AG09309 (cell line): ENCODE measurements at regions not wholly inside any gene's neighbourhood (a gene's known extent, or its start where the extent isn't known, plus 50 kb on each side); places are given as distances from the start of the nearest gene placed in this dataset.

Source experiments
- DNase-seq: peaks from one replicate; pipeline ENCODE4 v3.0.0-alpha.2; 2010; ENCODE audit warnings: low read depth
- H3K4me3 ChIP-seq: 2 replicates; pipeline ENCODE4 v1.5.1; 2011; ENCODE audit warnings: mild to moderate bottlenecking, low read depth, low read length, moderate library complexity; ENCODE audit not compliant: control insufficient read depth
- TF ChIP-seq, protein P1 (sequence below): IDR thresholded peaks from 2 replicates; pipeline ENCODE4 v1.5.1; 2011; ENCODE audit warnings: mild to moderate bottlenecking, low read depth, low read length, inconsistent platforms; ENCODE audit not compliant: insufficient read depth, control insufficient read depth; ENCODE audit errors: missing control alignments

DNA sequence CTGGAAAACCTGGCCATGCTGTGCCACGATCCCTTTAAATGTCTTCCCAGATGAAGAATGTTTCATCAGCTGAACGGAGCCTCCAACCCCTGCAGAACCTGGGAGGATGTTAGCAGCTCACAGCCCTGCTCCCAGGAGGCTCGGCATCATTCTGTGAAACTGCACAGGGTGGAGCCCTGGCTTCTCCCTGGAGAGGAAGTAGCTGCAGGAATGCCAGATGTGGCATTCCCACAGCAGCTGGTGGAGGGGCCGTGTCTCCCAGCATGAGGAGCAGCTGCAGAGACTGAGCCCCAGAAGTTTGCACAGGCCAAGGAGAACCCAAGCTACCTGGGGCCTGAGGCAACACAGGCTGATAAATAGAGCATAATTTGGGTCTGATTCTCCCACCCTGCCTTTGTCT lies 165.8 kb upstream of the MAP3K1 start:
- no peak overlapping the region for H3K4me3 ChIP-seq
- no peak for DNase-seq
- TF ChIP-seq, protein P1, sequence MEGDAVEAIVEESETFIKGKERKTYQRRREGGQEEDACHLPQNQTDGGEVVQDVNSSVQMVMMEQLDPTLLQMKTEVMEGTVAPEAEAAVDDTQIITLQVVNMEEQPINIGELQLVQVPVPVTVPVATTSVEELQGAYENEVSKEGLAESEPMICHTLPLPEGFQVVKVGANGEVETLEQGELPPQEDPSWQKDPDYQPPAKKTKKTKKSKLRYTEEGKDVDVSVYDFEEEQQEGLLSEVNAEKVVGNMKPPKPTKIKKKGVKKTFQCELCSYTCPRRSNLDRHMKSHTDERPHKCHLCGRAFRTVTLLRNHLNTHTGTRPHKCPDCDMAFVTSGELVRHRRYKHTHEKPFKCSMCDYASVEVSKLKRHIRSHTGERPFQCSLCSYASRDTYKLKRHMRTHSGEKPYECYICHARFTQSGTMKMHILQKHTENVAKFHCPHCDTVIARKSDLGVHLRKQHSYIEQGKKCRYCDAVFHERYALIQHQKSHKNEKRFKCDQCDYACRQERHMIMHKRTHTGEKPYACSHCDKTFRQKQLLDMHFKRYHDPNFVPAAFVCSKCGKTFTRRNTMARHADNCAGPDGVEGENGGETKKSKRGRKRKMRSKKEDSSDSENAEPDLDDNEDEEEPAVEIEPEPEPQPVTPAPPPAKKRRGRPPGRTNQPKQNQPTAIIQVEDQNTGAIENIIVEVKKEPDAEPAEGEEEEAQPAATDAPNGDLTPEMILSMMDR: no peak

GRCh38 chr5:56648460-56649034 lies 166.8 kb upstream of the MAP3K1 start:
- TF ChIP-seq, protein P1: no peak
- DNase-seq: no peak
- no peak overlapping the region for H3K4me3 ChIP-seq

DNA sequence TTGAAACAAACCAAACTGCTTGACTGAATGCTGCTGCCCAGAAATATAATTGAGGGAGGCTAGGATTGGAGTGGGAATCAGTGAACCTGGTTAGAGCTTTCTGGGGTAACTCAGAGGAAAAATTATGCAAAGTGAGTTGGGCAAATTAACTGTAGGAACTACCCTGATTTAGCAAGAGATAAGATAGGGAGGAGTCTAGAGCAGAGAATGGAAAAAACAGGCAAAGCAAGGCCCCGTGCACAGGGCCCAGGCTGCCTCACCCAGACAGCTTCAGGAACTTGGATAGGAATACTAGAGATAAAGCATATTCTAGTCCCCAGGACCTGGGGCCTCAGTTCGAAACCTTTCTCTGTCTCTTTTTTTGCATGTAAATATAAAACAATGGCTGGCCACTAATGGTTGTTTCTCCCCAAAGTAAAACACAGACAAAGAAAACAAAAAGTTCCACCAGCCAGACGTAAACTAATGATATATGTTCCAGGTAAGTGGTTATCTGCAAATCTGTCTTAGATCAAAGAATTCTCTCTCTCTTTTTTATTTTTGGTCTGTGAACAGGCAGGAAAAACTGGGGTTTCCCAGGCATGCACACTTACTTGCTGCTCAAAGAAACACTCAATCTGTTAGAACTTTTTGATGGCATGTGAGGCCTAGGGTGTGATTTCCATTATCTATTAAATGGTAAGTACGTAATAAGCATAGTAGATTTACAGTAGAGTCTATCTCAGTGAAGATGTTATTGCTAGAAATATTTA lies 168.1 kb upstream of the MAP3K1 start:
- TF ChIP-seq, protein P1: no peak
- H3K4me3 ChIP-seq: no peak overlapping the region
- no peak for DNase-seq

DNA sequence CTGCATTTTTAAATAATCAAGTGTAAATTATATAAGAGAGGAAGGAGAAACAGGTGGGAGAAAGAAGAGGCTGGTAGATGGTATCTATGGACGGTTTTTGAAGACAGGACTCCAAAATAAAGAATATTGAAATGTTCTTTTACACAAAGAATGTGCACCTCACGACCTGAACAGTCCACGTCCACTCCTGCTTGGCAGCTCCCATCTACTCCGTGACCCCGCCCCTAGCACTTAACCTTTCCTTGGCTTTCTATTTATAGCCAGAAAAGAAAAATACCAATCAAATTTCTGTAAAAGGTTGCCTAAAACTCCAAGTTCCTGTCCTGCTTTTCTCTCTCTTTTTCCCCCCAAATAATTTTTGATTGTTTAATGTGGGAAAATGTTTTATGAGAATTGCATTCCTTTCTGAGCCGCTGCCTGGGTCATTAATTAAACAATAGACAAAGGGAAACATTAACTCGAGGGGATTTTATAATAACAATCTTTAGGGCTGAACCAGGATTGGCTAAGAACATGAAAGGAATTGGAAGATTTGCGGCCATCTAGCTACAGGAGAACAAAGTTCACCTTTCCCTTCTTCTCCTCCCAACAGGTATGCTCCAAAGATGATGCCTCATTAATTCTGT lies 173.6 kb upstream of the MAP3K1 start:
- TF ChIP-seq, protein P1: no peak
- DNase-seq: no peak
- H3K4me3 ChIP-seq: no peak overlapping the region

DNA sequence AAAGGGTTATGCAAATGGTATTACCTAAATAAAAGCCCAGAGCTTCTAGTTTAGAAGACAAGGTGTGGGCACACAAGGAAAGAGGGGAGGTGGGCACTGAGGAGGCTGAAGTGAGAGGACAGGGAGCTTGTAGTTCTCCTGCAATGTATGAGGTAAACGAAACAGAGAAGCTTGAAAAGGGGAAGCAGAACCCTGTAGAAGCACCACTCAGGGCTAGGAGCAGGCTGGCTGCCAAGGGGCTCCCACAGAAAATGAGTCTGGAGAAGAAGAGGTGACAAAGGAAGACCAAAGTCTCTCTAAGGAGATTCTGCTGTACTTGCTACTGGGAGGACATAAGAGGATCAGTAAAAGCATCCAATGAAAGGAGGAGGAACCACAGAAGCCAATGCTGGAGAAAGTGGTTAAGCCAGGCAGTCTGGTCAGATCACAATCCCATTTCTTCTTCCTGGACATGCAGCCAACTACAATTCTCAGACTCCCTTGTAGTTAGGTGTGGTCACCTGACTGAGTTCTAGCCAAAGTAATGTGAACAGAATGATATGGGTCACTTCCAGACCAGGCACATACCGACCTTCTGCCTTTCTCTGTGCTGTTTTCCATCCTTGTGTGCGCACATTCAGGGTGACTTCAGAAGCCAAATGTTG lies 174.5 kb upstream of the MAP3K1 start:
- DNase-seq: no peak
- H3K4me3 ChIP-seq: no peak overlapping the region
- TF ChIP-seq, protein P1: no peak

GRCh38 chr5:56639476-56639875 lies 175.9 kb upstream of the MAP3K1 start:
- H3K4me3 ChIP-seq: no peak overlapping the region
- TF ChIP-seq, protein P1: no peak

More at GRCh38 chr5:56639476-56639875, 175.9 kb upstream of the MAP3K1 start:
- DNase-seq: no peak
